ENCODE measurements at regions not wholly inside any gene's neighbourhood (a gene's known extent, or its start where the extent isn't known, plus 50 kb on each side); places are given as distances from the start of the nearest gene placed in this dataset.

- TF ChIP-seq, protein P1, sequence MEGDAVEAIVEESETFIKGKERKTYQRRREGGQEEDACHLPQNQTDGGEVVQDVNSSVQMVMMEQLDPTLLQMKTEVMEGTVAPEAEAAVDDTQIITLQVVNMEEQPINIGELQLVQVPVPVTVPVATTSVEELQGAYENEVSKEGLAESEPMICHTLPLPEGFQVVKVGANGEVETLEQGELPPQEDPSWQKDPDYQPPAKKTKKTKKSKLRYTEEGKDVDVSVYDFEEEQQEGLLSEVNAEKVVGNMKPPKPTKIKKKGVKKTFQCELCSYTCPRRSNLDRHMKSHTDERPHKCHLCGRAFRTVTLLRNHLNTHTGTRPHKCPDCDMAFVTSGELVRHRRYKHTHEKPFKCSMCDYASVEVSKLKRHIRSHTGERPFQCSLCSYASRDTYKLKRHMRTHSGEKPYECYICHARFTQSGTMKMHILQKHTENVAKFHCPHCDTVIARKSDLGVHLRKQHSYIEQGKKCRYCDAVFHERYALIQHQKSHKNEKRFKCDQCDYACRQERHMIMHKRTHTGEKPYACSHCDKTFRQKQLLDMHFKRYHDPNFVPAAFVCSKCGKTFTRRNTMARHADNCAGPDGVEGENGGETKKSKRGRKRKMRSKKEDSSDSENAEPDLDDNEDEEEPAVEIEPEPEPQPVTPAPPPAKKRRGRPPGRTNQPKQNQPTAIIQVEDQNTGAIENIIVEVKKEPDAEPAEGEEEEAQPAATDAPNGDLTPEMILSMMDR (IDR thresholded peaks at IDR 0.05), result no peak
- no peak for TF ChIP-seq POLR2A (IDR thresholded peaks at IDR 0.05)
Observed at GRCh38 chr4:147057611-147058190, 112.0 kb upstream of the TTC29 start.

Measured in tibial nerve (tissue), 3 donors.